GM12892 (cell line): ENCODE measurements at regions not wholly inside any gene's neighbourhood (a gene's known extent, or its start where the extent isn't known, plus 50 kb on each side); places are given as distances from the start of the nearest gene placed in this dataset.

ENCODE experiments used
- POLR2A ChIP-seq: IDR thresholded peaks from 2 replicates; pipeline ENCODE4 v1.6.1; 2011; ENCODE audit warnings: low read depth, low read length, control low read depth
- POLR2AphosphoS5 ChIP-seq: IDR thresholded peaks from 2 replicates; pipeline ENCODE4 v1.6.1; 2011; ENCODE audit warnings: low read depth, low read length, control low read depth
- TAF1 ChIP-seq: IDR thresholded peaks from 2 replicates; pipeline ENCODE4 v1.6.1; 2011; ENCODE audit warnings: low read depth, mild to moderate bottlenecking, control low read depth, low read length, borderline replicate concordance

- TF ChIP-seq TAF1 (no peak), POLR2AphosphoS5 (no peak), POLR2A (no peak)
Observed at GRCh38 chr7:88457320-88457719, 150.6 kb upstream of the STEAP4 start.
